GM12801 (cell line): ENCODE measurements at regions not wholly inside any gene's neighbourhood (a gene's known extent, or its start where the extent isn't known, plus 50 kb on each side); places are given as distances from the start of the nearest gene placed in this dataset.

ENCODE experiments used
- TF ChIP-seq, protein P1 (sequence below): IDR thresholded peaks from one replicate; pipeline ENCODE4 v1.5.1; 2011; ENCODE audit warnings: control low read depth; ENCODE audit not compliant: insufficient read length; ENCODE audit errors: extremely low read depth

DNA sequence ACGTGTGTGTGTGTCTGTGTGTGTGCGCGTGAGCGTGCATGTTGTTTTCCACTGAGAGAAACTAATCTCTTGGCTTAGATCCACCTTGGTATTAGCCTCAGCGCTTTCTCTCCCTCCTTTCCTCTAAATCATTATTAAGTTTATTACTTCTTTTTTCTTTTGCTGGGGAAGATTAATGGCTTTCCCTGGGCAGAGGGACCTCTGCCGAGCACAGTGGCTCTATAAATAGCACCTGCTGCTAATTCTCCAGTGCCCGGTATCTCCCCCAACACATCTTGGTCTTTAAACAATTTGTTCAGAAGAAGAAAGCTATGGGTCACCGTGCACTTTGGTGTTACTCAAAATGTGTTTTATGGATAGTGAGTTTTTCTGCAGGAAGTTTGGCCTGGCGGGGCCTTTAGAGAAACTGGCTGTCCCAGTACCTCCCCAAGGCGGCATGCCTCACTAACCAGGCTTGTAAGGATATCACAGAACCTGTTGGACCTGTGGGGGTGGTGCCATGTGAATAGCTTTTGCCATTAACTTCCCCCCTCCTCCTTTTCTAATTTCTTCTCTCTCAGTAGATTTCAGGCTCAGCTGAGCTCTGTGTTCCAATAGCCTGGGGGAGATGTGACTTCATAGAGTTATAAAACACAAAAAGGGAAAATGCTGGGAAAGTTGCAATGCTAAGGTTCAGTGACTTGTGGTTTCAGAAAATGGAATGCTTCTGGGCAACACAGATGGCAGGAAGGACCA is 70.1 kb upstream of the RAB11FIP2 start:
- TF ChIP-seq, protein P1, sequence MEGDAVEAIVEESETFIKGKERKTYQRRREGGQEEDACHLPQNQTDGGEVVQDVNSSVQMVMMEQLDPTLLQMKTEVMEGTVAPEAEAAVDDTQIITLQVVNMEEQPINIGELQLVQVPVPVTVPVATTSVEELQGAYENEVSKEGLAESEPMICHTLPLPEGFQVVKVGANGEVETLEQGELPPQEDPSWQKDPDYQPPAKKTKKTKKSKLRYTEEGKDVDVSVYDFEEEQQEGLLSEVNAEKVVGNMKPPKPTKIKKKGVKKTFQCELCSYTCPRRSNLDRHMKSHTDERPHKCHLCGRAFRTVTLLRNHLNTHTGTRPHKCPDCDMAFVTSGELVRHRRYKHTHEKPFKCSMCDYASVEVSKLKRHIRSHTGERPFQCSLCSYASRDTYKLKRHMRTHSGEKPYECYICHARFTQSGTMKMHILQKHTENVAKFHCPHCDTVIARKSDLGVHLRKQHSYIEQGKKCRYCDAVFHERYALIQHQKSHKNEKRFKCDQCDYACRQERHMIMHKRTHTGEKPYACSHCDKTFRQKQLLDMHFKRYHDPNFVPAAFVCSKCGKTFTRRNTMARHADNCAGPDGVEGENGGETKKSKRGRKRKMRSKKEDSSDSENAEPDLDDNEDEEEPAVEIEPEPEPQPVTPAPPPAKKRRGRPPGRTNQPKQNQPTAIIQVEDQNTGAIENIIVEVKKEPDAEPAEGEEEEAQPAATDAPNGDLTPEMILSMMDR, result no peak

DNA sequence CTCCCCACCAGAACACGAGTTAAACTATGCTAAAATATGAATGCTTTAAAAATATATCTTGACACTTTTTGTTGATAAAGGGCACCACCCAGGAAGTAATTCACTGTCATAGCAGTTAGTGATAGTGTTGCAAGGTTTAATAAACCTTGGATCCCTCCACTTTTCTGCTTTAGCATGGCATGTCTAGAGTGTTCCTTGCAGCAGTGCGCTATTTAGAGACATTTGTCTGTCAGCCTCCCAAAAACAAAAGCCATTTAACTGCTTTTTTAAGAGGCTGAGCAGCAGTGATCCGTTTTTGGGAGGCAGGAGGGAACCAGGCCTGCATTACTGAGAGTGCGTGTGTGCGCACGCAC is 69.6 kb upstream of the RAB11FIP2 start:
- TF ChIP-seq, protein P1, result no peak

DNA sequence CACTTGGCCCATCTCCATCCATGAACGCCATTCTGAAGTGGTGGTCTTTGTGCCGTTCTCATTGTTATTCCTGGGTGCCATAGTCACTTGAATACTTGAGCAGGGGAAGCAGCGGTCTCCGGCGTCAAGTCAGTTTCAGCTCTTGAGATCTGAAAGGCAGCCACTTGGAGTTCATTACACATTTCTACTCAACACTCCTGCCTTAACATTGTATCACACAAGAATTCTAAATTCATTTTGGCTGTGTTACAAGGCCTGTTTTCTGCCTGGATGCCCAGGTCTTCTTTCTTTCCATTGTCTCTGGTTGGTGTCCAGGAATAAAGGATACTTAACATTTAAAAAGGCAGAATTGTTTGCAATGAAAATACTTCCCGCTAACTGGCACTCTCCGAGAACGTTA is 69.0 kb upstream of the RAB11FIP2 start:
- TF ChIP-seq, protein P1, result no peak

DNA sequence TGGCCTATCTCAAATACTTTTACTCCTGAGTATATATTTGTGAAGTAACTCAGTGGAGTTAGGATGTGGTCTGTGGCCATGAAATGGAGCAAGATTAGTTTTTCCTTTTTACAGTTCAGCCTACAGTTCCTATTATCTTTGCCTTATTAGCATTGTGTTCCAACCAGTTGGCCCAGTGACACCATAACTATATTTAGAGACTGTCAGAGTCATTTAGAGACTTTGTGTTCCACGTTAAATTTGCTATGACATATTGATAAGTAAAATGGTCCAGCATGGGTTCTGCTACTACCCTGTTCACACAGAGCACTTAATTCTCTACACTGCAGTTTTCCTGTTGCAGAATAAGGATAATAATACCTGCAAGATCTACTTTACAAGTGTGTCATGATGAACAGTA is 68.3 kb upstream of the RAB11FIP2 start:
- TF ChIP-seq, protein P1, result no peak

DNA sequence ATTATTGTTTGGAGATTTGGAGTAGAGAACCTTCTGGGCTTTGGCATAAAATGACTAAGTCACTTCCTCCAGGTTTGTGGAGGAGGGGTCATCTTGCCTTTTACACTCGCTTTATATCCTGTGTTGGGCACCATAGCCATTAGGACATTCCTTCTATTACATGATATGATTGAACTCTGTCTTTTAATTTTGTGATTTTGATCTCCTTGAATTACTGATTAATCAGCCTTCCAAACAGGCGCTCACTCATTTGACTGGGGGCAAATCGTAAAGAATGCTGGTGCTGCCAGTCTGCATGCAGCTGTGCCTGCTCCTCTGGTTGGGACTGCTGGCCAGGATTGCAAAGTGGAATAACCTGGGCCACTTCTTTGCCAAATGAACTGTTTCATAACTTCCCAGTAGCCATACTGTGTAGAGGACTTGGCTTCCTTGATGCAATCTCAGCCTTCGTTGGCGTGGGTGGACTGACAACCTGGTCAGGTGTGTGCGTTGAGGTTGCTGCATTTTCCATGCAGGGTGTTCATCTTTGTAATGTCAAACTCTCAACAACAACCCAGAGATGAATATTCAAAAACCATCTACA is 65.9 kb upstream of the RAB11FIP2 start:
- TF ChIP-seq, protein P1, result no peak

DNA sequence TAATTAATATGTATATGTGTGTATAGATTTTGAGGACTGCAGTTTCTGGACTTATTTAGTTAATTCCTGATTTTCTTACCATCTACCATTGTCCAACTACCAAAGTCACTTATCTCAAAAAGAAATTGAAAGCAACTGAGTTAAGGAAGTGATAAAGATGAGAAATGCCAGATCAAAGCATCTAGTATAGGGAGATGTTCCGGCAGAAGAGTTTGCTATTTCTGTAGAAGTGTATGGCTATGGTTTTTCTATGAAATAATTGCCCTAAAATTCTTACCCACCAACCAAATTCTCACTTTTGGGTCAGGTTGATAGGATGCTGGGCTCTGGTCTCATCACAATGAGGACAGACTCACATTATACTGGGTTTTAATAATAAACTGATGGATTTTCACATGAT is 64.0 kb upstream of the RAB11FIP2 start:
- TF ChIP-seq, protein P1, result no peak

DNA sequence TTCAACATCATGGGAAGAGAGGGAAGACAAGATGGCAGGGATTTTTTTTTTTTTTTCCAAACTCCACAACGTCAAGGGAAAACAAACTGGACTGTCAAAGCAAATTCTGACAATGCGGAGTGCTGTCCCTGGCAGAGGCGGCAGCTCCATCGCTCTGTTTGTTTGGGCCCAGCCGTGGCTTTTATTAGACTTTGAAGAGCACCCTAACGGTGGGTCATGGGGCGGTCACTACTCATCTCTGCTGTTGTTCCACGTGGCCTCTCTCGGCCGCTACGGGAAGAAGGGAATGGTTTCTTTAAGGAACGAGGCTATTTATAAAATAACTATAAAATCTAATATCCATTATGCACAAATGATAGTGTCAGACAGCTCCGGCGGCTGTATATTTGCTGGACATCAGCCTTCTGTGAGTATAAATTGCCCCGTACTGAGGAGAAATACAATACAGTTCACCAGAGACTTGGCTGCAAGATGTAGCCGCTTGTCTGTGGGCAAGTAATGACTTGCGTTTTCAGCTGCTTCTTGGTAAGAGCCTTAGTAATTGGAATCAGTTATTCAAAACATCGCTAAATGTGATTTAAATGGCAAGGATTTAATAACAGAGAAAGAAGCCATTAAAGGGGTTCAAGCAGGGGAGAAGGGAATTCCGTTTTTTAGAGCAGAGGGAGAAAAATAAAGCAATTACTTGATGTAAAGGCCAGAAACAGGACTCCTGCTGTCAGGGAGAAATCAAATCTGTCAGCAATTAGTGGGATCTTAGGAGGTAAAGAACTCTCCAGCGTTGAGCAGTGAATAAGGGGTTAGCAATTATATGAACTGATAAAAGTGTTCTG is 61.7 kb upstream of the RAB11FIP2 start:
- TF ChIP-seq, protein P1, result no peak
